MM.1S (cell line): ENCODE measurements at regions not wholly inside any gene's neighbourhood (a gene's known extent, or its start where the extent isn't known, plus 50 kb on each side); places are given as distances from the start of the nearest gene placed in this dataset.

ENCODE experiments used
- DNase-seq: peaks from one replicate; pipeline ENCODE4 v3.0.0-alpha.2; 2015
- H2AFZ ChIP-seq: fragments of 300-600 bp; sonication (generic); 2 replicates; pipeline ENCODE4 v1.6.0; 2016; ENCODE audit warnings: antibody characterized with exemption, low read length
- H3F3A ChIP-seq: fragments of 300-600 bp; sonication (generic); 2 replicates; pipeline ENCODE4 v1.6.1; 2016; ENCODE audit warnings: mild to moderate bottlenecking, antibody characterized with exemption, low read length, moderate library complexity, mixed read lengths; ENCODE audit not compliant: insufficient read depth
- H3K27ac ChIP-seq: fragments of 300-600 bp; sonication (generic); 2 replicates; pipeline ENCODE4 v1.5.1; 2016; ENCODE audit warnings: mild to moderate bottlenecking, low read length
- H3K27me3 ChIP-seq: fragments of 300-600 bp; sonication (generic); replicated peaks from 2 replicates; pipeline ENCODE4 v1.6.0; 2016; ENCODE audit warnings: low read length; ENCODE audit not compliant: insufficient read depth
- H3K36me3 ChIP-seq: fragments of 300-600 bp; sonication (generic); replicated peaks from 2 replicates; pipeline ENCODE4 v1.6.1; 2016; ENCODE audit warnings: mild to moderate bottlenecking, low read length, mixed read lengths; ENCODE audit not compliant: insufficient read depth
- H3K4me1 ChIP-seq: fragments of 300-600 bp; sonication (generic); 2 replicates; pipeline ENCODE4 v1.6.1; 2016; ENCODE audit warnings: low read length, mixed read lengths
- H3K4me2 ChIP-seq: fragments of 300-600 bp; sonication (generic); 2 replicates; pipeline ENCODE4 v1.6.0; 2016; ENCODE audit warnings: low read depth, low read length
- H3K4me3 ChIP-seq: fragments of 300-600 bp; sonication (generic); 2 replicates; pipeline ENCODE4 v1.5.1; 2016; ENCODE audit warnings: low read length, mixed read lengths
- H3K79me2 ChIP-seq: fragments of 300-600 bp; sonication (generic); 2 replicates; pipeline ENCODE4 v1.6.1; 2016; ENCODE audit warnings: mixed run types, low read length, mixed read lengths
- H3K9ac ChIP-seq: fragments of 300-600 bp; sonication (generic); 2 replicates; pipeline ENCODE4 v1.6.1; 2016; ENCODE audit warnings: low read length, mixed read lengths
- H3K9me2 ChIP-seq: fragments of 300-600 bp; sonication (generic); replicated peaks from 2 replicates; pipeline ENCODE4 v1.6.1; 2016; ENCODE audit warnings: mild to moderate bottlenecking, low read length, mixed read lengths; ENCODE audit not compliant: insufficient read depth
- H3K9me3 ChIP-seq: fragments of 300-600 bp; sonication (generic); replicated peaks from 2 replicates; pipeline ENCODE4 v1.6.1; 2016; ENCODE audit warnings: mild to moderate bottlenecking, low read length, mixed read lengths; ENCODE audit not compliant: insufficient read depth
- H4K20me1 ChIP-seq: fragments of 300-600 bp; sonication (generic); 2 replicates; pipeline ENCODE4 v1.6.1; 2016; ENCODE audit warnings: mild to moderate bottlenecking, low read length, moderate library complexity, mixed read lengths; ENCODE audit not compliant: insufficient read depth
- EZH2 ChIP-seq: fragments of 300-600 bp; sonication (generic); optimal IDR thresholded peaks from 2 replicates; pipeline ENCODE3; 2017; ENCODE audit warnings: low read depth, mild to moderate bottlenecking, antibody characterized with exemption, low read length, mixed read lengths
- EZH2phosphoT487 ChIP-seq: fragments of 300-600 bp; sonication (generic); IDR thresholded peaks from 2 replicates; pipeline ENCODE4 v1.6.1; 2018; ENCODE audit warnings: antibody characterized with exemption, low read length
- TF ChIP-seq, protein P1 (sequence below): fragments of 300-600 bp; sonication (generic); IDR thresholded peaks from 2 replicates; pipeline ENCODE4 v1.5.1; 2016; ENCODE audit warnings: antibody characterized with exemption, low read length, mixed read lengths

DNA sequence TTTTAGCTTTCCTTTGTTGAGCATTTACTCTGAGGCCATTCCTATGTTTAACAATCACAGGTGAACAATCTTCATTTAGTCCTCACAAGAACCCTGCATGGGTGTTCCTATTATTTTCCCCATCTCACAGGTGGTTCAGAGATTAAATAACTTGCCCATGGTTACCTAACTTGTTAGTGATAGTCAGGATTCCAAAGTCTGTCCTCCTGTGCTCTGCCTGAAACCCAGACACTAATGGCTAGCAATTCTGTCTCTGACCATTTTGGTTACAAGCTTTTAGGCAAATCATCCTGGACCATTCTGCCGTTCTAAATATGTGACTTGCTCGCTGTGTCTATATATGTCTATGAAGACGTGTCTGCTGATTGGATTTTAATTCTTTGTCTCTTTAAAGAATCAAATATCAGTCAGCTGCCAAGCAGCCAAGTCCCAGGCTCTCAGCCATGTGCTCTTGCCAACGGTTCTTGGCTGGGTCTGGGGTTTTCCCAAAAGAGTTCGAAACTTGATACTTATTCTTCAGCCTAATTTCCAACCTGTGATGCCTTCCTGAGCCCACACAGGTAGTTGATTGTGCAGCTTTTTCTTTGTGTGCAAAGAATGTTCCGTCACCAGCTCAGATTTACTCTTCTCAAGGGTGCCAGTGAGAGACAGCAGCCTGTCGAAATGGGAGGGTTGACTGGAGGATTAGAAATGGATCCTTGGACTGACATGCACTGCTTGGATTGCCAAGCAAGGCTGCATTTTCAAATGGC is 121.7 kb downstream of the NREP start:
- H3K4me3 ChIP-seq, result no peak overlapping the region
- no peak for DNase-seq
- no peak overlapping the region for H3K9ac ChIP-seq
- H3K79me2 ChIP-seq, result no peaks in the 10 kb centered on the region
- H3K4me1 ChIP-seq, result no peaks in the 10 kb centered on the region
- no peak overlapping the region for H3K4me2 ChIP-seq
- no peak overlapping the region for H2AFZ ChIP-seq
- TF ChIP-seq EZH2 (no peak), EZH2phosphoT487 (no peak)
- TF ChIP-seq, protein P1, sequence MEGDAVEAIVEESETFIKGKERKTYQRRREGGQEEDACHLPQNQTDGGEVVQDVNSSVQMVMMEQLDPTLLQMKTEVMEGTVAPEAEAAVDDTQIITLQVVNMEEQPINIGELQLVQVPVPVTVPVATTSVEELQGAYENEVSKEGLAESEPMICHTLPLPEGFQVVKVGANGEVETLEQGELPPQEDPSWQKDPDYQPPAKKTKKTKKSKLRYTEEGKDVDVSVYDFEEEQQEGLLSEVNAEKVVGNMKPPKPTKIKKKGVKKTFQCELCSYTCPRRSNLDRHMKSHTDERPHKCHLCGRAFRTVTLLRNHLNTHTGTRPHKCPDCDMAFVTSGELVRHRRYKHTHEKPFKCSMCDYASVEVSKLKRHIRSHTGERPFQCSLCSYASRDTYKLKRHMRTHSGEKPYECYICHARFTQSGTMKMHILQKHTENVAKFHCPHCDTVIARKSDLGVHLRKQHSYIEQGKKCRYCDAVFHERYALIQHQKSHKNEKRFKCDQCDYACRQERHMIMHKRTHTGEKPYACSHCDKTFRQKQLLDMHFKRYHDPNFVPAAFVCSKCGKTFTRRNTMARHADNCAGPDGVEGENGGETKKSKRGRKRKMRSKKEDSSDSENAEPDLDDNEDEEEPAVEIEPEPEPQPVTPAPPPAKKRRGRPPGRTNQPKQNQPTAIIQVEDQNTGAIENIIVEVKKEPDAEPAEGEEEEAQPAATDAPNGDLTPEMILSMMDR, result no peak
- H3K9me2 ChIP-seq, result no peaks in the 10 kb centered on the region
- no peaks in the 10 kb centered on the region for H3F3A ChIP-seq
- no peaks in the 10 kb centered on the region for H3K27me3 ChIP-seq
- H4K20me1 ChIP-seq, result no peaks in the 10 kb centered on the region
- no peaks in the 10 kb centered on the region for H3K9me3 ChIP-seq
- no peaks in the 10 kb centered on the region for H3K36me3 ChIP-seq
- H3K27ac ChIP-seq, result no peak overlapping the region

DNA sequence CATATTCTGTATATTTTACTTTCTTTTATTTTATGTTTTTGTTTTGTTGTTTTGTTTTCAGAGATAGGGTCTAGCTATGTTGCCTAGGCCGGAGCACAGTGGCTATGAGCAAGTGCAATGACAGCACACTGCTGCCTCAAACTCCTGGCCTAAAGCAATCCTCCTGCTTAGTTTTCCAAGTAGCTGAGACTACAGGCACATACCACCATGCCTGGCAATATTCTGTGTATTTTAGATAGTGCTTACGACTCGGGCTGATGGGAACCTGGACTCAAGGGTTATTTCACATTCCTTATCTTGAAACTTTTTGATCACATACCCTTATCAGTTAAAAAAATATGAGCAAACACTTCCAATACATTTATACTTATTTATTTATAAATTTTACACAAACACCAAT is 119.0 kb upstream of the STARD4 start:
- Histone ChIP-seq H3K9me2 (no peaks in the 10 kb centered on the region), H4K20me1 (no peaks in the 10 kb centered on the region), H3K79me2 (no peaks in the 10 kb centered on the region), H3K4me1 (no peaks in the 10 kb centered on the region), H3K4me3 (no peak overlapping the region), H3K9me3 (no peaks in the 10 kb centered on the region), H3K27me3 (no peaks in the 10 kb centered on the region), H3K27ac (no peak overlapping the region), H2AFZ (no peak overlapping the region), H3K9ac (no peak overlapping the region), H3F3A (no peaks in the 10 kb centered on the region), H3K4me2 (no peak overlapping the region), H3K36me3 (no peaks in the 10 kb centered on the region)
- DNase-seq, result no peak
- TF ChIP-seq, protein P1, result no peak
- no peak for TF ChIP-seq EZH2
- no peak for TF ChIP-seq EZH2phosphoT487

DNA sequence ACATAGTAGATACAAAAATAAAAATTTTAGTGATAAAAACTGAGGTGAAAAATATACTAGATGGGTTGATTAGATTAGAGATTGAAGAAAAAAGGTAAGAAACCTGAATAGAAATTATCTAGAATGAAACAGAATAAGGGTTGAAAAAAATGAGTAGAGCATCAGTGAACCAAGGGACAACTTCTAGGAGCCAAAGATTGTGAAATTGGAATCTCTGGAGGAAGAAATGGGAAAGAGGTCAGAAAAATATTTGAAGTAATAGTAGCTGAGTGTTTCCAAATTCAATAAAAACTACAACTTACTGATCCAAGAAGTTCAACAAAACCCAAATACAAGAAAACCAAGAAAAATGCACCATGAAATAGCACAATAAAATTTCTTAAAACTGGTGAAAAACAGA is 116.6 kb upstream of the STARD4 start:
- no peak for TF ChIP-seq EZH2
- Histone ChIP-seq H3K27me3 (no peaks in the 10 kb centered on the region), H3K9me2 (no peaks in the 10 kb centered on the region), H2AFZ (no peak overlapping the region), H3F3A (no peaks in the 10 kb centered on the region), H3K79me2 (no peaks in the 10 kb centered on the region), H3K27ac (no peak overlapping the region), H3K4me3 (no peak overlapping the region), H3K9ac (no peak overlapping the region), H3K9me3 (no peaks in the 10 kb centered on the region), H3K36me3 (no peaks in the 10 kb centered on the region), H3K4me2 (no peak overlapping the region), H4K20me1 (no peaks in the 10 kb centered on the region), H3K4me1 (no peaks in the 10 kb centered on the region)
- DNase-seq, result no peak

DNA sequence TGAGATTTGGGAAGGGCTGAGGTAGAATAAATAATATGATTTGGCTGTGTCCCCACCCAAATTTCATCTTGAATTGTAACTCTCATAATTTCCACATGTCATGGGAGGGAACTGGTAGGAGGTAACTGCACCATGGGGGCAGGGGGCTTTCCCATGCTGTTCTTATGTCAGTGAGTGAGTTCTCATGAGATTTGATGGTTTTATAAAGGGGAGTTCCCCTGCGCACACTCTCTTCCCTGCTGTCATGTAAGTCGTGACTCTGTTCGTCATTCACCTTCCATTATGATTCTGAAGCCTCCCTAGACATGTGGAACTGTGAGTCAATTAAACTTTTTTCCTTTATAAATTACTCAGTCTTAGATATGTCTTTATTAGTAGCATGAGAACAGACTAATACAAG is 115.5 kb upstream of the STARD4 start:
- no peak overlapping the region for H3K27ac ChIP-seq
- H3K9ac ChIP-seq, result no peak overlapping the region
- no peaks in the 10 kb centered on the region for H3K27me3 ChIP-seq
- no peak overlapping the region for H3K4me3 ChIP-seq
- no peaks in the 10 kb centered on the region for H3K9me2 ChIP-seq
- no peaks in the 10 kb centered on the region for H3K79me2 ChIP-seq
- no peak overlapping the region for H2AFZ ChIP-seq
- H3K4me2 ChIP-seq, result no peak overlapping the region
- H3K36me3 ChIP-seq, result no peaks in the 10 kb centered on the region
- no peaks in the 10 kb centered on the region for H4K20me1 ChIP-seq
- no peaks in the 10 kb centered on the region for H3F3A ChIP-seq
- TF ChIP-seq, protein P1, result no peak
- TF ChIP-seq EZH2phosphoT487 (no peak), EZH2 (no peak)
- H3K4me1 ChIP-seq, result no peaks in the 10 kb centered on the region
- no peaks in the 10 kb centered on the region for H3K9me3 ChIP-seq
- no peak for DNase-seq
